ENCODE measurements at regions not wholly inside any gene's neighbourhood (a gene's known extent, or its start where the extent isn't known, plus 50 kb on each side); places are given as distances from the start of the nearest gene placed in this dataset.

GRCh38 chr7:125892434-125892833 lies 962.8 kb upstream of the POT1 start:
- Histone ChIP-seq H3K9me3 (ENCODE audit: control insufficient read depth in 1 of 2, insufficient read depth in 1 of 2, low read length in 2 of 2) (peaks cover 0 to 6% of the 10 kb centered on the region in 2 experiments), H3K27me3 (ENCODE audit: control insufficient read depth in 1 of 2, insufficient read depth in 2 of 2, low read length in 2 of 2) (no peaks in the 10 kb centered on the region), H3K4me3 (ENCODE audit: low read length) (no peak overlapping the region), H3K27ac (ENCODE audit: low read depth in 1 of 2, low read length in 2 of 2) (no peak overlapping the region), H3K36me3 (ENCODE audit: insufficient read depth, low read length) (no peaks in the 10 kb centered on the region), H3K4me1 (ENCODE audit: insufficient read depth, low read length) (no peaks in the 10 kb centered on the region)
- TF ChIP-seq CTCF (IDR thresholded peaks at IDR 0.05): no peak
- Mint-ChIP-seq H3K36me3 (ENCODE audit: low read depth) (no peaks in the 10 kb centered on the region), H3K27me3 (no peaks in the 10 kb centered on the region), H3K4me3 (no peak overlapping the region), H3K27ac (no peak overlapping the region), H3K4me1 (ENCODE audit: low read depth) (no peaks in the 10 kb centered on the region), H3K9me3 (no peaks in the 10 kb centered on the region)
- no peak for ATAC-seq (ENCODE audit: poor library complexity)
- POLR2A ChIA-PET: no interaction called here
- no peak for DNase-seq
- intact Hi-C loops (cut with DNase I, micrococcal nuclease): no loop called here
- CTCF ChIA-PET: no interaction called here

GRCh38 chr7:125878988-125879387 lies 949.4 kb upstream of the POT1 start:
- no peaks in the 10 kb centered on the region for H3K36me3 ChIP-seq (ENCODE audit: insufficient read depth, low read length)
- no peak for TF ChIP-seq CTCF (IDR thresholded peaks at IDR 0.05)
- no peak overlapping the region for H3K4me3 Mint-ChIP-seq
- H3K27ac Mint-ChIP-seq: no peak overlapping the region
- no peaks in the 10 kb centered on the region for H3K27me3 ChIP-seq (ENCODE audit: control insufficient read depth in 1 of 2, insufficient read depth in 2 of 2, low read length in 2 of 2)
- peaks cover 0 to 4% of the 10 kb centered on the region in 2 experiments for H3K9me3 ChIP-seq (ENCODE audit: control insufficient read depth in 1 of 2, insufficient read depth in 1 of 2, low read length in 2 of 2)
- DNase-seq (no peak), ATAC-seq (ENCODE audit: poor library complexity) (no peak)
- CTCF ChIA-PET: no interaction called here
- intact Hi-C loops (cut with DNase I, micrococcal nuclease): no loop called here
- no peaks in the 10 kb centered on the region for H3K4me1 Mint-ChIP-seq (ENCODE audit: low read depth)
- POLR2A ChIA-PET: no interaction called here
- H3K36me3 Mint-ChIP-seq (ENCODE audit: low read depth): no peaks in the 10 kb centered on the region
- H3K27ac ChIP-seq (ENCODE audit: low read depth in 1 of 2, low read length in 2 of 2): no peak overlapping the region
- H3K4me3 ChIP-seq (ENCODE audit: low read length): no peak overlapping the region
- peaks cover 5% of the 10 kb centered on the region for H3K9me3 Mint-ChIP-seq
- H3K27me3 Mint-ChIP-seq: no peaks in the 10 kb centered on the region
- H3K4me1 ChIP-seq (ENCODE audit: insufficient read depth, low read length): no peaks in the 10 kb centered on the region

GRCh38 chr7:125878235-125878956 lies 948.8 kb upstream of the POT1 start:
- intact Hi-C loops (cut with DNase I, micrococcal nuclease): no loop called here
- H3K9me3 ChIP-seq (ENCODE audit: control insufficient read depth in 1 of 2, insufficient read depth in 1 of 2, low read length in 2 of 2): peaks cover 0 to 8% of the 10 kb centered on the region in 2 experiments
- no peaks in the 10 kb centered on the region for H3K4me1 Mint-ChIP-seq (ENCODE audit: low read depth)
- H3K4me3 ChIP-seq (ENCODE audit: low read length): no peak overlapping the region
- CTCF ChIA-PET: no interaction called here
- no peak overlapping the region for H3K27ac ChIP-seq (ENCODE audit: low read depth in 1 of 2, low read length in 2 of 2)
- no peaks in the 10 kb centered on the region for H3K27me3 Mint-ChIP-seq
- H3K36me3 Mint-ChIP-seq (ENCODE audit: low read depth): no peaks in the 10 kb centered on the region
- peaks cover 5% of the 10 kb centered on the region for H3K9me3 Mint-ChIP-seq
- H3K4me3 Mint-ChIP-seq: no peak overlapping the region
- no peaks in the 10 kb centered on the region for H3K4me1 ChIP-seq (ENCODE audit: insufficient read depth, low read length)
- H3K27ac Mint-ChIP-seq: no peak overlapping the region
- no peaks in the 10 kb centered on the region for H3K27me3 ChIP-seq (ENCODE audit: control insufficient read depth in 1 of 2, insufficient read depth in 2 of 2, low read length in 2 of 2)
- TF ChIP-seq CTCF (IDR thresholded peaks at IDR 0.05): no peak
- H3K36me3 ChIP-seq (ENCODE audit: insufficient read depth, low read length): no peaks in the 10 kb centered on the region
- POLR2A ChIA-PET: no interaction called here
- DNase-seq (no peak), ATAC-seq (ENCODE audit: poor library complexity) (no peak)

All from CD4-positive, alpha-beta T cell (primary cell).